DND-41 (cell line): ENCODE measurements at regions not wholly inside any gene's neighbourhood (a gene's known extent, or its start where the extent isn't known, plus 50 kb on each side); places are given as distances from the start of the nearest gene placed in this dataset.

ENCODE experiments used
- ATAC-seq: fragments of 200-7000 bp; cut with Tn5 transposase; 3 replicates; pipeline ENCODE4 v1.9.1; 2021; ENCODE audit warnings: low read depth; ENCODE audit not compliant: insufficient read depth
- DNase-seq: peaks from one replicate; pipeline ENCODE4 v3.0.0-alpha.2; 2020
- H2AFZ ChIP-seq: 2 replicates; pipeline ENCODE4 v1.6.0; 2012; ENCODE audit warnings: low read depth, low read length
- H3K27ac ChIP-seq: 2 replicates; pipeline ENCODE4 v1.5.1; 2012; ENCODE audit warnings: low read length, inconsistent platforms
- H3K27me3 ChIP-seq: fragments of 200-600 bp; sonication (generic); 2 replicates; pipeline ENCODE4 v1.6.0; 2012; ENCODE audit warnings: low read length, mild to moderate bottlenecking, inconsistent platforms; ENCODE audit not compliant: insufficient read depth, poor library complexity
- H3K36me3 ChIP-seq: 2 replicates; pipeline ENCODE4 v1.5.1; 2012; ENCODE audit warnings: low read length, inconsistent platforms; ENCODE audit not compliant: insufficient read depth
- H3K4me1 ChIP-seq: 2 replicates; pipeline ENCODE4 v1.5.1; 2012; ENCODE audit warnings: mild to moderate bottlenecking, low read length; ENCODE audit not compliant: insufficient read depth
- H3K4me2 ChIP-seq: 2 replicates; pipeline ENCODE4 v1.6.0; 2012; ENCODE audit warnings: mild to moderate bottlenecking, moderate library complexity, low read length, inconsistent platforms; ENCODE audit not compliant: insufficient read depth
- H3K4me3 ChIP-seq, 2 experiments: fragments of 200-600 bp in 1 of 2; shearing (Covaris generic) in 1 of 2; 2 replicates each; pipeline ENCODE4 v1.5.1; 2012 to 2016; ENCODE audit warnings: inconsistent platforms in 2 of 2, low read length in 2 of 2, mild to moderate bottlenecking in 2 of 2, low read depth in 1 of 2, moderate library complexity in 1 of 2
- H3K79me2 ChIP-seq: 2 replicates; pipeline ENCODE4 v1.6.0; 2012; ENCODE audit warnings: low read length, inconsistent platforms; ENCODE audit not compliant: insufficient read depth
- H3K9ac ChIP-seq: 2 replicates; pipeline ENCODE4 v1.6.0; 2012; ENCODE audit warnings: low read depth, mild to moderate bottlenecking, inconsistent platforms, low read length, moderate library complexity
- H3K9me3 ChIP-seq: 2 replicates; pipeline ENCODE4 v1.5.1; 2012; ENCODE audit warnings: low read length, moderate library complexity, mild to moderate bottlenecking, inconsistent platforms; ENCODE audit not compliant: insufficient read depth, severe bottlenecking
- H4K20me1 ChIP-seq: 2 replicates; pipeline ENCODE4 v1.6.0; 2012; ENCODE audit warnings: low read length; ENCODE audit not compliant: insufficient read depth
- EZH2 ChIP-seq: IDR thresholded peaks from 3 replicates; pipeline ENCODE4 v1.6.1; 2012; ENCODE audit warnings: borderline replicate concordance, low read depth, mild to moderate bottlenecking, moderate library complexity, low read length, inconsistent platforms; ENCODE audit not compliant: severe bottlenecking
- TF ChIP-seq, protein P1 (sequence below): IDR thresholded peaks from 2 replicates; pipeline ENCODE4 v1.5.1; 2012; ENCODE audit warnings: borderline replicate concordance, low read length, moderate library complexity, mild to moderate bottlenecking; ENCODE audit not compliant: poor library complexity, severe bottlenecking; ENCODE audit errors: extremely low read depth

DNA sequence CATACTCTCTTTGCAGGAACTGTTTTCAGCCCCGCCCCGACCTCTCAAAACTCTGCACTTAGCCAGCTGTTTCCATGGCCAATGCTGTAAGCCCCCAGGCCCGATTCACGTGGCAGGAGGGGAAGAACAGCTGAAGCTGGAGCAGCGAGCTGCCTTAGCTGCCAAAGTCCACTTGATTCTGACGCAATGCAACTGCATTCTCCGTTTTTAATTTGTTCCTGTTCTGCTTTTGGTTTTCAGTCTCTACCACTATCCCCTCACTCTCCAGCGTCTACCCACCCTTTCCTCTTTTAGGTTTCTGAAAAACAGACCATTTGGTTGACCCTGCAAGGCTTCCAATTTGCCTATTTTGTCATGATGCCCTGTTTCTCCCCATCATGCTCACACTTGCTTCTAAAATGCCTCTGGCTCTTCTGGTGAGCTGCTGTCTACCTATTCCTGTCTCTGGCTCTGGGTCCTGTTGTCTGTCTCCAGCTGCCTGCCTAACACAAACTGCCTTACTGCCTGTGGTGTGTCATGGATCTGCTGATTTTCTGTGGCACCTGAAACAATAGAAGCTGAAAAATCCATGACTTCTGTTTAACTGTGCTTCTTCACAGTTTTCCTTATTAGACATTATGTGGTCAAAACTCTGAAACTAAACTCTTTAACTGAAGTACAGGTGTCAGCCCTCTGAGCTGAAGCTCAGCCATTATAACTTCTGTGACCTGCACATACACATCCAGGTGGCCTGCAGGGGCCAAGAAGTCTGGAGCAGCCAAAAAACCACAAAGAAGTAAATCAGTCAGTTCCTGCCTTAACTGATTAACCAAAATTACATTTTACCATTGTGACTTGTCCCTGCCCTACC lies 160.5 kb upstream of the AGTR2 start:
- DNase-seq (no peak), ATAC-seq (no peak)
- H3K9me3 ChIP-seq, result peaks cover 3% of the 10 kb centered on the region
- H3K27ac ChIP-seq, result no peak overlapping the region
- H3K27me3 ChIP-seq, result no peaks in the 10 kb centered on the region
- H2AFZ ChIP-seq, result no peak overlapping the region
- no peak overlapping the region for H3K4me2 ChIP-seq
- H3K4me1 ChIP-seq, result no peaks in the 10 kb centered on the region
- no peaks in the 10 kb centered on the region for H3K79me2 ChIP-seq
- H4K20me1 ChIP-seq, result no peaks in the 10 kb centered on the region
- no peak overlapping the region for H3K9ac ChIP-seq
- TF ChIP-seq, protein P1, sequence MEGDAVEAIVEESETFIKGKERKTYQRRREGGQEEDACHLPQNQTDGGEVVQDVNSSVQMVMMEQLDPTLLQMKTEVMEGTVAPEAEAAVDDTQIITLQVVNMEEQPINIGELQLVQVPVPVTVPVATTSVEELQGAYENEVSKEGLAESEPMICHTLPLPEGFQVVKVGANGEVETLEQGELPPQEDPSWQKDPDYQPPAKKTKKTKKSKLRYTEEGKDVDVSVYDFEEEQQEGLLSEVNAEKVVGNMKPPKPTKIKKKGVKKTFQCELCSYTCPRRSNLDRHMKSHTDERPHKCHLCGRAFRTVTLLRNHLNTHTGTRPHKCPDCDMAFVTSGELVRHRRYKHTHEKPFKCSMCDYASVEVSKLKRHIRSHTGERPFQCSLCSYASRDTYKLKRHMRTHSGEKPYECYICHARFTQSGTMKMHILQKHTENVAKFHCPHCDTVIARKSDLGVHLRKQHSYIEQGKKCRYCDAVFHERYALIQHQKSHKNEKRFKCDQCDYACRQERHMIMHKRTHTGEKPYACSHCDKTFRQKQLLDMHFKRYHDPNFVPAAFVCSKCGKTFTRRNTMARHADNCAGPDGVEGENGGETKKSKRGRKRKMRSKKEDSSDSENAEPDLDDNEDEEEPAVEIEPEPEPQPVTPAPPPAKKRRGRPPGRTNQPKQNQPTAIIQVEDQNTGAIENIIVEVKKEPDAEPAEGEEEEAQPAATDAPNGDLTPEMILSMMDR, result no peak
- TF ChIP-seq EZH2, result no peak
- no peaks in the 10 kb centered on the region for H3K36me3 ChIP-seq
- H3K4me3 ChIP-seq, result no peak overlapping the region

DNA sequence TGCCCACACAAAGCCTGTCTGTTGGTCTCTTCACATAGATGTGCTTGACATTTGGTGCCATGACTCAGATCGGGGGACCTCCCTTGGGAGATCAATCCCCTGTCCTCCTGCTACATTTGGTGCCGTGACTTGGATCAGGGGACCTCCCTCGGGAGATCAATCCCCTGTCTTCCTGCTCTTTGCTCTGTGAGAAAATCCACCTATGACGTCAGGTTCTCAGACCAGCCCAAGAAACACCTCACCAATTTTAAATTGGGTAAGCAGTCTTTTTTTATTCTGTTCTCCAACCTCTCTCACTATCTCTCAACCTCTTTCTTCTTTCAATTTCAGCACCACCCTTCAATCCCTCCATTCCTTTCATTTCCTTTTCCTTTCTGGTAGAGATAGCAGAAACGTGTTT lies 159.6 kb upstream of the AGTR2 start:
- Histone ChIP-seq H3K27me3 (no peaks in the 10 kb centered on the region), H3K9ac (no peak overlapping the region), H3K4me2 (no peak overlapping the region), H3K36me3 (no peaks in the 10 kb centered on the region), H3K79me2 (no peaks in the 10 kb centered on the region), H3K4me3 (no peak overlapping the region), H3K27ac (no peak overlapping the region), H3K9me3 (peaks cover 3% of the 10 kb centered on the region), H4K20me1 (no peaks in the 10 kb centered on the region), H2AFZ (no peak overlapping the region), H3K4me1 (no peaks in the 10 kb centered on the region)
- no peak for ATAC-seq
- no peak for DNase-seq
- TF ChIP-seq, protein P1, result no peak
- TF ChIP-seq EZH2, result no peak

DNA sequence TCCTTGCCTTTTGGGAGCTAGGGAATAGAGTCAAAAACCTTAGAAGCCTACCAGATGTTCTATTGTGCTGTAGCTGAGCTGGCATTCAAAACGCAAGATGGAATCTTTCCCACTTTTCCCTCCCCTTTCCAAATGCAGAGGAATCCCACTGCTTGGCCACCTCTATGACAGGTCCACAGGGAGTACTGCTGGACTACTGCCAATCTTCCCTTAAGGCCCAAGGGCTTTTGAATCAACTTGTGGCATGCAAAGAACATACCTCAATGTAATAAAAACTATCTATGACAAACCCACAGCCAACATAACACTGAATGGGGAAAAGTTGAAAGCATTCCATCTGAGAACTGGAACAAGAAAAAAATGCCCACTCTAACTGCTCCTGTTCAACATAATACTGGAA lies 139.2 kb upstream of the AGTR2 start:
- DNase-seq (no peak), ATAC-seq (no peak)
- Histone ChIP-seq H3K4me1 (no peaks in the 10 kb centered on the region), H3K9ac (no peak overlapping the region), H3K4me2 (no peak overlapping the region), H4K20me1 (no peaks in the 10 kb centered on the region), H3K4me3 (no peak overlapping the region), H3K27me3 (no peaks in the 10 kb centered on the region), H3K79me2 (no peaks in the 10 kb centered on the region), H2AFZ (no peak overlapping the region), H3K9me3 (no peaks in the 10 kb centered on the region), H3K27ac (no peak overlapping the region), H3K36me3 (no peaks in the 10 kb centered on the region)
- TF ChIP-seq EZH2, result no peak
- TF ChIP-seq, protein P1, result no peak
